Endothelial cell of umbilical vein (primary cell): ENCODE measurements at regions not wholly inside any gene's neighbourhood (a gene's known extent, or its start where the extent isn't known, plus 50 kb on each side); places are given as distances from the start of the nearest gene placed in this dataset.

ENCODE experiments used
- BruUV-seq: library from RNA; stranded (reverse); fragments of 400-500 nt; replicated peaks from 2 replicates; lab custom pipeline; 2021; lab: Mats Ljungman, UMichigan
- CTCF ChIA-PET: fragments of 300-600, 350-600 bp; sonication (Branson Sonifier 250); formaldehyde crosslinking; loops from one replicate; lab custom pipeline; 2021; ENCODE audit warnings: antibody characterized with exemption, inconsistent platforms; lab: Charles Lee
- POLR2A ChIA-PET: fragments of 300-600, 350-600 bp; sonication (Branson Sonifier 250); formaldehyde crosslinking; loops from one replicate; lab custom pipeline; 2021; ENCODE audit warnings: antibody characterized with exemption, inconsistent platforms; lab: Charles Lee
- DNase-seq: peaks from one replicate; pipeline ENCODE4 v3.0.0-alpha.2; 2011; ENCODE audit warnings: low read depth, low spot score
- FAIRE-seq: peaks from 2 replicates; lab custom pipeline; 2011; peaks lifted over from hg19 to GRCh38; lab: Jason Lieb, UNC
- H2AFZ ChIP-seq: 2 replicates; pipeline ENCODE4 v1.6.0; 2012; ENCODE audit warnings: low read depth, low read length, control low read depth, inconsistent platforms
- H3K27ac ChIP-seq: 2 replicates; pipeline ENCODE4 v1.5.1; 2011; ENCODE audit warnings: low read depth, mild to moderate bottlenecking, control low read depth, low read length, moderate library complexity; ENCODE audit not compliant: insufficient read depth
- H3K27me3 ChIP-seq, 2 experiments: 2 replicates each; pipeline versions ENCODE4 v1.6.0 to v1.6.1; 2011; ENCODE audit warnings: low read length in 2 of 2, mixed read lengths in 1 of 2; ENCODE audit not compliant: control insufficient read depth in 2 of 2, insufficient read depth in 2 of 2
- H3K36me3 ChIP-seq, 2 experiments: 2 replicates in 1 of 2; 3 replicates in 1 of 2; pipeline ENCODE4 v1.5.1; 2011; ENCODE audit warnings: low read length in 2 of 2, mild to moderate bottlenecking in 1 of 2, moderate library complexity in 1 of 2; ENCODE audit not compliant: control insufficient read depth in 2 of 2, insufficient read depth in 2 of 2; ENCODE audit errors: extremely low read depth in 1 of 2
- H3K4me1 ChIP-seq: 3 replicates; pipeline ENCODE4 v1.5.1; 2011; ENCODE audit warnings: mild to moderate bottlenecking, low read length; ENCODE audit not compliant: control insufficient read depth, insufficient read depth; ENCODE audit errors: extremely low read depth
- H3K4me2 ChIP-seq: 2 replicates; pipeline ENCODE4 v1.6.1; 2011; ENCODE audit warnings: low read length, control low read depth, mixed read lengths; ENCODE audit not compliant: insufficient read depth
- H3K4me3 ChIP-seq, 3 experiments: fragments of 200-600 bp in 1 of 3; sonication (generic), shearing (Covaris generic) in 1 of 3; replicated peaks in 1 of 3; 2 replicates each; pipeline ENCODE4 v1.5.1; 2011 to 2016; ENCODE audit warnings: control low read depth in 3 of 3, low read length in 3 of 3, mild to moderate bottlenecking in 2 of 3, inconsistent platforms in 1 of 3, low read depth in 1 of 3, moderate library complexity in 1 of 3; ENCODE audit not compliant: insufficient read depth in 1 of 3
- H3K79me2 ChIP-seq: 2 replicates; pipeline ENCODE4 v1.6.0; 2012; ENCODE audit warnings: low read length, inconsistent platforms; ENCODE audit not compliant: control insufficient read depth, insufficient read depth
- H3K9ac ChIP-seq: replicated peaks from 2 replicates; pipeline ENCODE3; 2011; ENCODE audit warnings: low read length, control low read depth; ENCODE audit not compliant: insufficient read depth; ENCODE audit errors: extremely low read depth
- H3K9me1 ChIP-seq: replicated peaks from 3 replicates; pipeline ENCODE4 v1.6.0; 2011; ENCODE audit warnings: mild to moderate bottlenecking, low read length; ENCODE audit not compliant: control insufficient read depth, insufficient read depth; ENCODE audit errors: extremely low read depth
- H3K9me3 ChIP-seq: replicated peaks from 2 replicates; pipeline ENCODE4 v1.5.1; 2012; ENCODE audit warnings: low read length, inconsistent platforms; ENCODE audit not compliant: control insufficient read depth, insufficient read depth
- H4K20me1 ChIP-seq: replicated peaks from 2 replicates; pipeline ENCODE3; 2011; ENCODE audit warnings: mild to moderate bottlenecking, low read length; ENCODE audit not compliant: control insufficient read depth, insufficient read depth; ENCODE audit errors: extremely low read depth
- EZH2 ChIP-seq: IDR thresholded peaks from 2 replicates; pipeline ENCODE4 v1.6.1; 2012; ENCODE audit warnings: borderline replicate concordance, low read depth, mild to moderate bottlenecking, moderate library complexity, low read length, inconsistent platforms; ENCODE audit not compliant: severe bottlenecking
- GATA2 ChIP-seq: IDR thresholded peaks from 2 replicates; pipeline ENCODE4 v1.7.0; 2011; ENCODE audit warnings: low read depth, mild to moderate bottlenecking, moderate library complexity, mixed read lengths, low read length; ENCODE audit not compliant: insufficient read length, insufficient read depth
- JUN ChIP-seq: IDR thresholded peaks from 2 replicates; pipeline ENCODE4 v1.6.1; 2011; ENCODE audit warnings: borderline replicate concordance, low read depth; ENCODE audit not compliant: insufficient read length, insufficient read depth
- MYC ChIP-seq: IDR thresholded peaks from one replicate; pipeline ENCODE4 v1.6.1; 2011; ENCODE audit warnings: mild to moderate bottlenecking, low read depth, low read length
- POLR2A ChIP-seq: IDR thresholded peaks from 2 replicates; pipeline ENCODE4 v1.6.1; 2012; ENCODE audit warnings: low read depth, mild to moderate bottlenecking, control low read depth, low read length
- POLR2AphosphoS5 ChIP-seq: IDR thresholded peaks from 2 replicates; pipeline ENCODE4 v1.6.1; 2012; ENCODE audit warnings: low read depth, mild to moderate bottlenecking, control low read depth, low read length, moderate library complexity; ENCODE audit not compliant: insufficient read depth
- dilution Hi-C: fragments of 300-500 bp; cut with MboI; formaldehyde crosslinking; loops from one replicate; pipeline ENCODE4 v1.15.0; 2019; ENCODE audit warnings: low sequenced_read_pairs; ENCODE audit not compliant: extremely low pct_ligation_motif_present
- intact Hi-C: fragments of 100-400 bp; cut with micrococcal nuclease; formaldehyde crosslinking; loops from one replicate; pipeline ENCODE4 v1.10.0; 2022
- TF ChIP-seq, protein P1 (sequence below): IDR thresholded peaks from 2 replicates; pipeline ENCODE4 v1.6.1; 2011; ENCODE audit not compliant: insufficient read depth, insufficient read length
- TF ChIP-seq, protein P2 (sequence below), 2 donors: IDR thresholded peaks; 1 replicate in 1 of 2; 2 replicates in 1 of 2; pipeline ENCODE4 v1.5.1; 2011; ENCODE audit warnings: low read length in 2 of 2, mild to moderate bottlenecking in 2 of 2, moderate library complexity in 2 of 2, control low read depth in 1 of 2, inconsistent platforms in 1 of 2, low read depth in 1 of 2; ENCODE audit not compliant: insufficient read depth in 1 of 2; ENCODE audit errors: extremely low read depth in 1 of 2

DNA sequence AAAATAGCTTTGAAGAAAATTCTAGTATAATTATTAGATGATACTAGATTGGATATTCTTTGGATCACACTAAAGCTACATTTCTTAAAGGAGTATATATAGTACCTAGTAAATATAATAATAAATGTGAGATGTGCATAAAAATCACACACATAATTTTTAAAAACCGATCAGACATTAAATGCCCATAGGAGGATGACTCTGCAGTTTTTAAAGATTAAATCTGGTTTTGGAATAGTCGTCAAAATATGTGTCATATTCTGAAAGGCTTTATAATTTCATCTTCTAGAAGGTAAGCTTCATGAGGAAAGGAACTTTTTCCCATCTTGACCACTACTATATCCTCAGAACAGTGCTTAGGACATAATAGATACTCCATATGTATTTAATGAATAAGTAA is 169.0 kb downstream of the NRIP1 start:
- no peaks in the 10 kb centered on the region for H3K79me2 ChIP-seq
- no TSS peak for BruUV-seq
- no peaks in the 10 kb centered on the region for H4K20me1 ChIP-seq
- CTCF ChIA-PET, result interaction anchor here (1.1 kb wide), 1 partner anchor 11 kb away, joined by 3 read pairs; no protein-coding TSS in a partner anchor
- POLR2A ChIA-PET, result no interaction called here
- intact Hi-C loops (no loop called here), dilution Hi-C loops (no loop called here)
- H3K4me3 ChIP-seq, result no peak overlapping the region
- no peak for FAIRE-seq
- no peaks in the 10 kb centered on the region for H3K4me1 ChIP-seq
- H3K4me2 ChIP-seq, result no peak overlapping the region
- no peaks in the 10 kb centered on the region for H3K9me1 ChIP-seq
- H3K9ac ChIP-seq, result no peak overlapping the region
- TF ChIP-seq POLR2A, result no peak
- TF ChIP-seq GATA2, result no peak
- TF ChIP-seq, protein P1, sequence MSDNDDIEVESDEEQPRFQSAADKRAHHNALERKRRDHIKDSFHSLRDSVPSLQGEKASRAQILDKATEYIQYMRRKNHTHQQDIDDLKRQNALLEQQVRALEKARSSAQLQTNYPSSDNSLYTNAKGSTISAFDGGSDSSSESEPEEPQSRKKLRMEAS, result no peak
- no peak for TF ChIP-seq JUN
- TF ChIP-seq EZH2, result no peak
- no peak for TF ChIP-seq MYC
- TF ChIP-seq, protein P2, sequence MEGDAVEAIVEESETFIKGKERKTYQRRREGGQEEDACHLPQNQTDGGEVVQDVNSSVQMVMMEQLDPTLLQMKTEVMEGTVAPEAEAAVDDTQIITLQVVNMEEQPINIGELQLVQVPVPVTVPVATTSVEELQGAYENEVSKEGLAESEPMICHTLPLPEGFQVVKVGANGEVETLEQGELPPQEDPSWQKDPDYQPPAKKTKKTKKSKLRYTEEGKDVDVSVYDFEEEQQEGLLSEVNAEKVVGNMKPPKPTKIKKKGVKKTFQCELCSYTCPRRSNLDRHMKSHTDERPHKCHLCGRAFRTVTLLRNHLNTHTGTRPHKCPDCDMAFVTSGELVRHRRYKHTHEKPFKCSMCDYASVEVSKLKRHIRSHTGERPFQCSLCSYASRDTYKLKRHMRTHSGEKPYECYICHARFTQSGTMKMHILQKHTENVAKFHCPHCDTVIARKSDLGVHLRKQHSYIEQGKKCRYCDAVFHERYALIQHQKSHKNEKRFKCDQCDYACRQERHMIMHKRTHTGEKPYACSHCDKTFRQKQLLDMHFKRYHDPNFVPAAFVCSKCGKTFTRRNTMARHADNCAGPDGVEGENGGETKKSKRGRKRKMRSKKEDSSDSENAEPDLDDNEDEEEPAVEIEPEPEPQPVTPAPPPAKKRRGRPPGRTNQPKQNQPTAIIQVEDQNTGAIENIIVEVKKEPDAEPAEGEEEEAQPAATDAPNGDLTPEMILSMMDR (IDR thresholded peaks at IDR 0.05; ENCODE audit: extremely low read depth in 1 of 2, insufficient read depth in 1 of 2, low read depth in 1 of 2, low read length in 2 of 2), result no peak
- TF ChIP-seq POLR2AphosphoS5, result no peak
- no peak overlapping the region for H2AFZ ChIP-seq
- H3K9me3 ChIP-seq, result no peaks in the 10 kb centered on the region
- no peaks in the 10 kb centered on the region for H3K27me3 ChIP-seq
- no peak for DNase-seq
- no peak overlapping the region for H3K27ac ChIP-seq
- H3K36me3 ChIP-seq, result no peaks in the 10 kb centered on the region
